Trophoblast cell (in vitro differentiated cells and primary cell): ENCODE measurements at regions not wholly inside any gene's neighbourhood (a gene's known extent, or its start where the extent isn't known, plus 50 kb on each side); places are given as distances from the start of the nearest gene placed in this dataset.

ENCODE experiments used
- DNase-seq, 2 donors: peaks; one replicate each; pipeline ENCODE4 v3.0.0-alpha.2; 2016
- H2AFZ ChIP-seq: 2 replicates; pipeline ENCODE4 v1.6.1; 2013; ENCODE audit warnings: low read length, moderate library complexity, mild to moderate bottlenecking; ENCODE audit not compliant: insufficient read depth, poor library complexity
- H2AK5ac ChIP-seq: 2 replicates; pipeline ENCODE4 v1.6.1; 2013; ENCODE audit warnings: mild to moderate bottlenecking, low read length
- H2BK120ac ChIP-seq: 2 replicates; pipeline ENCODE4 v1.6.1; 2013; ENCODE audit warnings: low read length, mild to moderate bottlenecking, moderate library complexity; ENCODE audit not compliant: insufficient read depth, poor library complexity
- H2BK12ac ChIP-seq: 2 replicates; pipeline ENCODE4 v1.6.1; 2013; ENCODE audit warnings: mild to moderate bottlenecking, low read length, moderate library complexity
- H2BK5ac ChIP-seq: 2 replicates; pipeline ENCODE4 v1.6.1; 2013; ENCODE audit warnings: low read length, low read depth, moderate library complexity, mild to moderate bottlenecking; ENCODE audit not compliant: poor library complexity
- H3K14ac ChIP-seq: 2 replicates; pipeline ENCODE4 v1.6.1; 2013; ENCODE audit warnings: mild to moderate bottlenecking, low read length
- H3K18ac ChIP-seq: 2 replicates; pipeline ENCODE4 v1.6.1; 2013; ENCODE audit warnings: mild to moderate bottlenecking, low read length
- H3K23ac ChIP-seq: 2 replicates; pipeline ENCODE4 v1.6.1; 2013; ENCODE audit warnings: low read length
- H3K27ac ChIP-seq: 2 replicates; pipeline ENCODE4 v1.5.1; 2013; ENCODE audit warnings: low read depth, mild to moderate bottlenecking, inconsistent platforms, low read length, moderate library complexity
- H3K27me3 ChIP-seq: 2 replicates; pipeline ENCODE4 v1.6.1; 2013; ENCODE audit warnings: inconsistent platforms, mild to moderate bottlenecking, low read length, moderate library complexity; ENCODE audit not compliant: insufficient read depth
- H3K36me3 ChIP-seq, 2 experiments: 1 replicate in 1 of 2; 2 replicates in 1 of 2; pipeline ENCODE4 v1.6.1; 2013; ENCODE audit warnings: low read length in 2 of 2, mild to moderate bottlenecking in 2 of 2, moderate library complexity in 1 of 2; ENCODE audit not compliant: insufficient read depth in 2 of 2, control insufficient read depth in 1 of 2
- H3K4ac ChIP-seq: 2 replicates; pipeline ENCODE4 v1.6.1; 2013; ENCODE audit warnings: low read depth, mild to moderate bottlenecking, low read length, moderate library complexity
- H3K4me1 ChIP-seq, 2 experiments: 1 replicate in 1 of 2; 2 replicates in 1 of 2; pipeline ENCODE4 v1.6.1; 2013; ENCODE audit warnings: low read length in 2 of 2, mild to moderate bottlenecking in 2 of 2, moderate library complexity in 1 of 2; ENCODE audit not compliant: insufficient read depth in 2 of 2, control insufficient read depth in 1 of 2
- H3K4me2 ChIP-seq: 2 replicates; pipeline ENCODE4 v1.6.1; 2013; ENCODE audit warnings: inconsistent platforms, mild to moderate bottlenecking, low read length, moderate library complexity
- H3K4me3 ChIP-seq: 2 replicates; pipeline ENCODE4 v1.5.1; 2013; ENCODE audit warnings: mild to moderate bottlenecking, low read depth, low read length, inconsistent platforms
- H3K79me1 ChIP-seq: one replicate; pipeline ENCODE4 v1.6.1; 2013; ENCODE audit warnings: low read length
- H3K79me2 ChIP-seq: 2 replicates; pipeline ENCODE4 v1.6.1; 2013; ENCODE audit warnings: low read length, mild to moderate bottlenecking; ENCODE audit not compliant: control insufficient read depth, insufficient read depth, poor library complexity
- H3K9ac ChIP-seq: 2 replicates; pipeline ENCODE4 v1.6.1; 2013; ENCODE audit warnings: mild to moderate bottlenecking, low read length
- H3K9me3 ChIP-seq: 2 replicates; pipeline ENCODE4 v1.6.1; 2013; ENCODE audit warnings: low read depth, mild to moderate bottlenecking, control low read depth, inconsistent platforms, low read length; ENCODE audit not compliant: insufficient read depth
- H4K12ac ChIP-seq: 2 replicates; pipeline ENCODE4 v1.6.1; 2013; ENCODE audit warnings: low read depth, mild to moderate bottlenecking, low read length, moderate library complexity
- H4K8ac ChIP-seq: 2 replicates; pipeline ENCODE4 v1.6.1; 2013; ENCODE audit warnings: low read depth, mild to moderate bottlenecking, low read length, moderate library complexity
- H4K91ac ChIP-seq: one replicate; pipeline ENCODE4 v1.6.1; 2013; ENCODE audit warnings: low read depth, mild to moderate bottlenecking, low read length, moderate library complexity
- WGBS: extraction: QIAGEN DNeasy Blood & Tissue Kit; methylation state at CpG from one replicate; pipeline ENCODE4 v1.1.7; 2013; ENCODE audit warnings: missing lambda C conversion rate; ENCODE audit not compliant: insufficient read length, insufficient coverage; ENCODE audit errors: extremely low coverage; 5-methylcytosine and 5-hydroxymethylcytosine counted together

- Histone ChIP-seq H3K9ac (no peak overlapping the region), H2AFZ (no peak overlapping the region), H3K27ac (no peak overlapping the region), H3K4ac (no peak overlapping the region), H2BK12ac (no peak overlapping the region), H3K4me2 (no peak overlapping the region), H3K36me3 (no peaks in the 10 kb centered on the region), H3K4me3 (no peak overlapping the region), H3K4me1 (no peaks in the 10 kb centered on the region), H4K91ac (no peak overlapping the region), H4K12ac (no peak overlapping the region), H2AK5ac (no peak overlapping the region), H3K27me3 (no peaks in the 10 kb centered on the region), H2BK5ac (no peak overlapping the region), H3K9me3 (no peaks in the 10 kb centered on the region), H2BK120ac (no peak overlapping the region), H3K23ac (no peak overlapping the region), H4K8ac (no peak overlapping the region), H3K79me1 (no peaks in the 10 kb centered on the region), H3K18ac (no peak overlapping the region), H3K79me2 (no peaks in the 10 kb centered on the region), H3K14ac (no peak overlapping the region)
- WGBS = no CpG with 5 or more reads among the region's 5 CpGs
- no peak for DNase-seq
Measured at GRCh38 chrX:26026179-26026578, 112.0 kb upstream of the MAGEB18 start.

GRCh38 chrX:26032111-26032912, 105.8 kb upstream of the MAGEB18 start:
- Histone ChIP-seq H3K9me3 (no peaks in the 10 kb centered on the region), H3K4me1 (no peaks in the 10 kb centered on the region), H3K4me2 (no peak overlapping the region), H2BK12ac (no peak overlapping the region), H3K79me1 (no peaks in the 10 kb centered on the region), H3K9ac (no peak overlapping the region), H3K79me2 (no peaks in the 10 kb centered on the region), H3K14ac (no peak overlapping the region), H2BK5ac (no peak overlapping the region), H2BK120ac (no peak overlapping the region), H3K27ac (no peak overlapping the region), H4K91ac (no peak overlapping the region), H3K27me3 (no peaks in the 10 kb centered on the region), H3K4me3 (no peak overlapping the region), H4K8ac (no peak overlapping the region), H3K4ac (no peak overlapping the region), H2AK5ac (no peak overlapping the region), H3K23ac (no peak overlapping the region), H3K36me3 (no peaks in the 10 kb centered on the region), H2AFZ (no peak overlapping the region), H4K12ac (no peak overlapping the region), H3K18ac (no peak overlapping the region)
- DNase-seq = no peak
- no CpG with 5 or more reads among the region's 4 CpGs for WGBS

GRCh38 chrX:26037367-26037766, 100.8 kb upstream of the MAGEB18 start:
- H3K14ac ChIP-seq = no peak overlapping the region
- H3K27me3 ChIP-seq = no peaks in the 10 kb centered on the region
- no peaks in the 10 kb centered on the region for H3K9me3 ChIP-seq
- no CpG with 5 or more reads among the region's 3 CpGs for WGBS
- H3K4me2 ChIP-seq = no peak overlapping the region
- H4K91ac ChIP-seq = no peak overlapping the region
- no peak overlapping the region for H2AK5ac ChIP-seq
- DNase-seq = no peak
- no peak overlapping the region for H4K8ac ChIP-seq
- no peak overlapping the region for H3K27ac ChIP-seq
- H3K36me3 ChIP-seq = no peaks in the 10 kb centered on the region
- no peak overlapping the region for H4K12ac ChIP-seq
- no peak overlapping the region for H3K9ac ChIP-seq
- H2BK12ac ChIP-seq = no peak overlapping the region
- no peak overlapping the region for H2BK120ac ChIP-seq
- no peak overlapping the region for H3K18ac ChIP-seq
- H3K79me2 ChIP-seq = no peaks in the 10 kb centered on the region
- H2BK5ac ChIP-seq = no peak overlapping the region
- H3K79me1 ChIP-seq = no peaks in the 10 kb centered on the region
- H2AFZ ChIP-seq = no peak overlapping the region
- no peaks in the 10 kb centered on the region for H3K4me1 ChIP-seq
- no peak overlapping the region for H3K4me3 ChIP-seq
- H3K23ac ChIP-seq = no peak overlapping the region
- no peak overlapping the region for H3K4ac ChIP-seq

GRCh38 chrX:26050099-26050498, 88.0 kb upstream of the MAGEB18 start:
- Histone ChIP-seq H3K14ac (no peak overlapping the region), H3K4me2 (no peak overlapping the region), H2AFZ (no peak overlapping the region), H4K91ac (no peak overlapping the region), H3K9me3 (no peaks in the 10 kb centered on the region), H3K4me1 (no peaks in the 10 kb centered on the region), H4K12ac (no peak overlapping the region), H3K4me3 (no peak overlapping the region), H3K79me1 (no peaks in the 10 kb centered on the region), H3K27me3 (no peaks in the 10 kb centered on the region), H3K27ac (no peak overlapping the region), H3K23ac (no peak overlapping the region), H3K18ac (no peak overlapping the region), H2BK5ac (no peak overlapping the region), H2BK120ac (no peak overlapping the region), H2BK12ac (no peak overlapping the region), H3K36me3 (no peaks in the 10 kb centered on the region), H4K8ac (no peak overlapping the region), H3K4ac (no peak overlapping the region), H2AK5ac (no peak overlapping the region), H3K79me2 (no peaks in the 10 kb centered on the region), H3K9ac (no peak overlapping the region)
- no peak for DNase-seq
